ENCODE measurements at regions not wholly inside any gene's neighbourhood (a gene's known extent, or its start where the extent isn't known, plus 50 kb on each side); places are given as distances from the start of the nearest gene placed in this dataset.
"Not testable (repeated sequence)": the region's sequence is repeated elsewhere in the genome, so short reads cannot be mapped to it uniquely, and the experiment has no call there.

GRCh38 chr2:128412181-128412871 lies 93.7 kb upstream of the HS6ST1 start:
- peak in 2 of 10 donors; percentile 52 to 63 for DNase-seq

GRCh38 chr2:128413014-128413717 lies 94.5 kb upstream of the HS6ST1 start:
- peak in 2 of 10 donors; percentile 25 to 61 for DNase-seq
- intact Hi-C loops (cut with DNase I): no loop called here

More at GRCh38 chr2:128412181-128412871, 93.7 kb upstream of the HS6ST1 start:
- intact Hi-C loops (cut with DNase I): no loop called here

GRCh38 chr2:128413718-128414341 lies 95.2 kb upstream of the HS6ST1 start:
- peak in 1 of 10 donors; percentile 24 for DNase-seq
- intact Hi-C loops (cut with DNase I): no loop called here

GRCh38 chr2:128414351-128414750 lies 95.7 kb upstream of the HS6ST1 start:
- intact Hi-C loops (cut with DNase I): no loop called here
- peak in 1 of 10 donors; percentile 39 for DNase-seq

GRCh38 chr2:128414946-128415778 lies 96.5 kb upstream of the HS6ST1 start:
- peak in 1 of 10 donors; percentile 55 for DNase-seq
- intact Hi-C loops (cut with DNase I): no loop called here

GRCh38 chr2:128415779-128416061 lies 97.1 kb upstream of the HS6ST1 start:
- intact Hi-C loops (cut with DNase I): no loop called here
- no peak for DNase-seq

- DNase-seq: peak in 1 of 10 donors; percentile 54
- intact Hi-C loops (cut with DNase I): no loop called here
Measured at GRCh38 chr2:128416109-128416785, 97.6 kb upstream of the HS6ST1 start.

GRCh38 chr2:128416806-128417205 lies 98.1 kb upstream of the HS6ST1 start:
- intact Hi-C loops (cut with DNase I): no loop called here
- peak in 1 of 10 donors; percentile 20 for DNase-seq

- peak in 1 of 10 donors; percentile 31 for DNase-seq
- intact Hi-C loops (cut with DNase I): not testable (repeated sequence)
Measured at GRCh38 chr2:128417264-128417663, 98.6 kb upstream of the HS6ST1 start.

- intact Hi-C loops (cut with DNase I): no loop called here
- peak in 1 of 10 donors; percentile 21 for DNase-seq
Measured at GRCh38 chr2:128420131-128420530, 101.5 kb upstream of the HS6ST1 start.

GRCh38 chr2:128420776-128421175 lies 102.1 kb upstream of the HS6ST1 start:
- DNase-seq: peak in 1 of 10 donors; percentile 59

GRCh38 chr2:128421286-128421685 lies 102.6 kb upstream of the HS6ST1 start:
- intact Hi-C loops (cut with DNase I): no loop called here
- DNase-seq: peak in 1 of 10 donors; percentile 61

More at GRCh38 chr2:128420776-128421175, 102.1 kb upstream of the HS6ST1 start:
- intact Hi-C loops (cut with DNase I): no loop called here

- intact Hi-C loops (cut with DNase I): no loop called here
Measured at GRCh38 chr2:128421861-128422311, 103.2 kb upstream of the HS6ST1 start.

GRCh38 chr2:128422571-128422970 lies 103.9 kb upstream of the HS6ST1 start:
- DNase-seq: peak in 1 of 10 donors; percentile 26
- intact Hi-C loops (cut with DNase I): no loop called here

More at GRCh38 chr2:128421861-128422311, 103.2 kb upstream of the HS6ST1 start:
- peak in 2 of 10 donors; percentile 79 to 81 for DNase-seq

- intact Hi-C loops (cut with DNase I): no loop called here
- DNase-seq: peak in 2 of 10 donors; percentile 16 to 21
Measured at GRCh38 chr2:128423788-128424165, 105.1 kb upstream of the HS6ST1 start.

- peak in 1 of 10 donors; percentile 56 for DNase-seq
- intact Hi-C loops (cut with DNase I): no loop called here
Measured at GRCh38 chr2:128424406-128425171, 105.9 kb upstream of the HS6ST1 start.

GRCh38 chr2:128425216-128425615 lies 106.5 kb upstream of the HS6ST1 start:
- intact Hi-C loops (cut with DNase I): no loop called here
- peak in 1 of 10 donors; percentile 60 for DNase-seq

GRCh38 chr2:128425731-128426620 lies 107.3 kb upstream of the HS6ST1 start:
- DNase-seq: peak in 3 of 10 donors; percentile 7 to 49 (median 47)
- intact Hi-C loops (cut with DNase I): no loop called here

Data from posterior cingulate gyrus (tissue), 11 donors.